C1 segment of cervical spinal cord (tissue), 14 donors: ENCODE measurements at regions not wholly inside any gene's neighbourhood (a gene's known extent, or its start where the extent isn't known, plus 50 kb on each side); places are given as distances from the start of the nearest gene placed in this dataset.
"Not testable (repeated sequence)": the region's sequence is repeated elsewhere in the genome, so short reads cannot be mapped to it uniquely, and the experiment has no call there.

Source experiments
- DNase-seq, 14 donors: peaks; one replicate each; lab custom pipeline; 2025; lab: John Stamatoyannopoulos, UW

DNA sequence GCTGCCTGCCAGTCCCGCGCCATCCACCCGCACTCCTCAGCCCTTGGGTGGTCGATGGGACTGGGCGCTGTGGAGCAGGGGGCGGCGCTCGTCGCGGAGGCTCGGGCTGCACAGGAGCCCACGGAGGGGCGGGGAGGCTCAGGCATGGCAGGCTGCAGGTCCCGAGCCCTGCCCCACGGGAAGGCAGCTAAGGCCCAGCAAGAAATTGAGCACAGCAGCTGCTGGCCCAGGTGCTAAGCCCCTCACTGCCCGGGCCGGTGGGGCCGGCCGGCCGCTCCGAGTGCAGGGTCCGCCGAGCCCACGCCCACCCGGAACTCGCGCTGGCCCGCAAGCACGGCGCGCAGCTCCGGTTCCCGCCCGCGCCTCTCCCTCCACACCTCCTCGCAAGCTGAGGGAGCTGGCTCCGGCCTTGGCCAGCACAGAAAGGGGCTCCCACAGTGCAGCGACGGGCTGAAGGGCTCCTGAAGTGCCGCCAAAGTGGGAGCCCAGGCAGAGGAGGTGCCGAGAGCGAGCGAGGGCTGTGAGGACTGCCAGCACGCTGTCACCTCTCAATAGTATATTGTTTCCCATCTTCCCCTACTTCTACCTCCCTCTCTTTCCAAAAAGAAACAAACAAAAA, 219.6 kb downstream of the BAMBI start:
- not testable (repeated sequence) for DNase-seq

DNA sequence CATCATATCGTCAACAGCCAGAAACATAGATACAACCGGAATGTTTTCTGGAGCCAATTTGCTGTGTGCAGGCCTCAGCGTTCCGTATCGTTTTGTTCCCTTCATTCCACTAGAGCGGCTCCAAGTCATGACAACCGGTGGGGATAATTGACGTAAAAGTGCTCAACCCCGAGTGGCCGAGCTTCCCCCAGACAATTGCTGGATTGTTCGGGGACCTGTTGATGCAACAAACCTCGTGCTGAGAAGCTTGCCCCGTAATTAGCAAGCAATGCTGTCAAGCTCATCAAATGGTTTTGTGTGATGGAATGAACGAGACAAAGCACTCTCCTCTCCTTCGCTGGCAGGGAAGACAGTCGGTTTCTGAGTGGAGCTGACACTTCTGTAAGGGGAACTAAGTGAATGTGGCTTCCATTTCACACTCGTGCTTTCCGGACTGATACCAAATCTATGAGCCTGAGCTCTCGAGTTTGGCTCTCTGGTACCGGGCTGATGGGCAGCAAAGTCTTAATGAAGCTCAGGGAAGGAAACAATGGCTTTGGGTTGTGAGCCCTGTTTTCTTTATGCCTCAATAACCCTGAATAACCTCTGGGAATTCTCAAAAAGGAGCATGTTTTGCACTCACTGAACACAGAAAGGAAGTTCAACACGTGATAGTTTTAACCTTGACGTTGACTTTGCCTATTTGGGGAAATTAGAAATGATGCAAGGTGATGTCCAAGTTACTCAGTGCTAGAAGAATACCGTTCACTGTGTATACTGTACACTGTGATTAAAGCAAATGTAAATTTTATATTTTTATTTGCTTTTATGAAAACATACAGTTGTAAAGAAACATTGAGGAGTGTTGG, 220.5 kb downstream of the BAMBI start:
- DNase-seq = peak in 11 of 14 donors; percentile 4 to 59 (median 26)

DNA sequence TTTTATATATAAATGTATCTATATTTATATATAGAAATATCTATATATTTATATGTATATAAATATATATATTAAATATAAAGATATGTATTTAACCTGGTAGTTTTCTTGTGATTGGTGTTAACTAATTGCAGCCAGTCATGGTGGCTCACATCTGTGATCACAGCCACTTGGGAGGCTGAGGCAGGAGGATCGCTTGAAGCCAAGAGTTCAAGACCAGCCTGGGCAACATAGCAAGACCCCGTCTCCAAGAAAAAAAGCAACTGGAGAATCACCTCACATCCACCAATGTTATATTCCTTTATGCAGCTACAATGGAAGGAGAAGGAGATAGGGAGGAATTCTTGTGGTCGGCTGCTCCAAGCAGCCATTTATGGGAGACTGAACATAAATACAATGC, 224.9 kb downstream of the BAMBI start:
- DNase-seq = no peak

DNA sequence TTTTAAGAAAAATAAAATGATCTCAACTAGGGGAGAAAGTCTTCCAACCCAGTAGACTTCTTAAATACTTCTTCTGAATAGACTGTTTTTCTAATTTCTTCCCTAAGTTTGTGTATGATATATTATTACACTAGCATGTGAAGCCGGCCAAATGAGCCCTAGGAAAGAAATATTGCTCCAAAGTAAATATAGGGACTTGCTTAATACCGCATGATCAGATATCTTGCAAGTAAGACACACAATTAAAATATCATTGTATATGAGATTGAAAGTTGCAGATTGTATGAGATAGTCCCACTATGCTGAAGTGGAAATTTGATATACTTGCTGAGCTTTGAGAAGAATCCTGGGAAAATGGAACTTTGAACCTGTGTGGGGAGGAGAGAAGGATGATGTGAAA, 225.7 kb downstream of the BAMBI start:
- no peak for DNase-seq

DNA sequence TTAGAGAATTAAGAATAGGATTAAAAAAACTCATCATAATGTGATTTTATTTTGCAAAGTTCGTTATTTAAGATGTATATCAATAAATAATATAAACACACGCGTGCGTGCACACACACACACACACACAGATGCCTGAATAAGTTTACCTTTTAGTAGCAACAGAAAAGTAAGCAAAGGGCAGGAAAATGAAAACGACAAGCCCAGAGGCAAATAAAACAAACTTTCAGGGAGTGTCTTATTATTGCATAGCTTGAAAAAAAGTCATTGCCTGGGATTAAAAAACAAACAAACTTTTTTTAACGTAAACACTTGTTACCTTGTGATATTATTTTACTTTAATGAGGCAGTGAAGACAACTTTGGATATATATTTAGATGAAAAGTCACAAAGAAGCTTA, 226.4 kb downstream of the BAMBI start:
- DNase-seq = no peak

DNA sequence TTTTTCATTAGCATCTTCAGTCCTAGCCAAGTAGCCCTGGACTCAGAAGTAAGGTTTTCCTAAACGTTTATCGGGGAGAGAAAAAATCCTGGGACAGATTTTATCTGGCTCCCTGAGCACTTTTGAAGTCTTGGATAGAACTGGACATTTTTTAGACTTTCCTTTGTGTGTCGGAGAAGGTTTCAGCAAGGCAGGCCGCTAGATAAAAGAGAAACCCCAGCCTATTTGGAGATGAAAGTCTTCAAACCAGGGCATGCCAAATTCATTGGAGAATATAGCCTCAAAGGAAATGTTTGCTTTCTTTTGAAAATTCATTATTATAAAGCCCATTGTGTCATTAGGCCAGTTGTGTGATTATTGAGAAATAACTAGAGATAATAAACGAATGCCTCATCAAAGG, 228.1 kb downstream of the BAMBI start:
- DNase-seq = no peak

DNA sequence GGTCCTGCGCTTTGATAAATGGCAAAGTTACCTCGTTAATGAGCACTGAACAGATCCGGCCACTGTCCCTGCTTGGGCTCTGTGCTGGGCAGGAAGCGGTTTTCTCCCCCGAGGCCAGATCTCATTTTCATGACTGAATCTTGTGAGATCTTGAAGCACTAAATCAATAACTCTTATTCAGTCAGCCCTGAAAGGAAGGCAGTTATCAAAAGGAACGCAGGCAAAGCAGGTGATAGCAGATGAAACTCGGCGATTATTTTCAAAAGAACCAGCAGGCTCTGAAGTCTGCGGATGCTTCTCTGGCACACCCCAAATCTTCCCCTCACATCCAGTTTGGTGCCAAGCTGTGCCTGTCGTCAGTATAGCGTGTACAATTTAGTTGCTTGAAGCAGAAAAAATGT, 228.7 kb downstream of the BAMBI start:
- DNase-seq = no peak

DNA sequence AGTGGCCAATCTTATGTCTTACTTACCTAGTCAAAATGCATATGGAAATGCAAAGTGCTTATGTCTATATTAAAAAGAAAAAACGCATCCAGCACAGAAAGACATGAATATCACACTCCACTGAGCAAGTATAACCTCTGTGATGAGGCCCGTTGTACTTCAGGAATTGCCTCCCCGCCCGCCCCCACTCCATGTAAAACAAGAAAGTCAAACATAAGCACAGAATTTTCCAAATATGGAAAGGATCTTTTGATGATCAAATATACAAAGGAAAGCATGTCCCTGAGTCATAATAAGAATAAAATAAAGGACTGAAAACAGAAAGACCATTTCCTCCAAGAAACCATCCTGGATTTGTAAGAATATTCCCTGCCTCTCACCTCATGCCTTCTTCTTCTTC, 229.1 kb downstream of the BAMBI start:
- no peak for DNase-seq

DNA sequence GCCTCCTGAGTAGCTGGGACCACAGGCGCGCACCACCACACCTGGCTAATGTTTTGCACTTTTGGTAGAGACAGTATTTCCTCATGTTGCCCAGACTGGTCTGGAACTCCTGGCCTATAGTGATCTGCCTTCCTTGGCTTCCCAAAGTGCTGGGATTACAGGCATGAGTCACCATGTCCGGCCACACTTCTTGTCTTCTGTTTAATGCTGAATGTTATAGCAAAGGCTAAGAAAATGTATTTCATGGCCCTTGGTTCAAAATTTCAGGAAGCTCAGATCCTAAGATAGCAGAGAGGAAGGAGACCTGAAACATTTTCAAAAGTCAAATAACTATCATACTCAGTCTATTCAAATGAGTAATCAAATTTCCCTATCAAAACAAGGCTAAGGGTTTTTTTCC, 229.6 kb downstream of the BAMBI start:
- DNase-seq = no peak

DNA sequence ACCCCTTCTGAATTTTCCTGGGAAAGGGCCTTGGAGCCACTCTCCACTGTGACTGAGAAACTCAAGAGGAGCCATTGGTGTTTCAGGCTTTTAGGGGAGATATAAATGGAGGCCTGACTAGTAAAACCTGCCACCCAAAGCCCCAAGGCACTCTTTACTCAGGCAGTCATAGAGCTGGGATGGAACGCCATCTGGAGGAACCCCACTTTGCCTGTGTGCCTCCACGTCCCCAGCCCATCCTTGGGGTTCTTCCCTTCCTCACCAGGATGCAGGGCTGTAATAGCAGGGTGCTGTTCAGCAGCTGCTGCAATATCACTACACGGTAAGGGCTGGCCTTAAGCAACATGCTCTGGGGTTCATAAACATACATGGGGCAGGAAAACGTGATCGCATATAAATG, 232.6 kb downstream of the BAMBI start:
- DNase-seq = no peak

DNA sequence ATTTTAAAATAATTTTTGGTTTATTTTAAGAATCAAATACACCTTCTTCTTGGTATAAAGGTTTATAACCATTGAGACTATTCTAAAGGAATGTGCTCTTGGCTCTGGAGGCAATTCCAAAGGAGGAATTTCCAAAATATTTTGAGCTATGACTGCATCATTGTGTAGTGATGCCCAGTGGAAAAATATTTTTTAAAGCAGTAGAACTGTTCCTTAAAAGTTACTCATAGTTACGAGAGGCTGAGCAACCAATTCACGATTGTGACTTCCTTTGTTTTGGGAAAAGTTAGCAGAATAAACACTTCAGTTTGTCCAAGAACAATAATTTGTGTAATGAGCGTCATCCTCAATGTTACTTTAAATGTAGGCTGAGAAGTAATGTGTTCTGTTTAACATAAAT, 233.6 kb downstream of the BAMBI start:
- no peak for DNase-seq

DNA sequence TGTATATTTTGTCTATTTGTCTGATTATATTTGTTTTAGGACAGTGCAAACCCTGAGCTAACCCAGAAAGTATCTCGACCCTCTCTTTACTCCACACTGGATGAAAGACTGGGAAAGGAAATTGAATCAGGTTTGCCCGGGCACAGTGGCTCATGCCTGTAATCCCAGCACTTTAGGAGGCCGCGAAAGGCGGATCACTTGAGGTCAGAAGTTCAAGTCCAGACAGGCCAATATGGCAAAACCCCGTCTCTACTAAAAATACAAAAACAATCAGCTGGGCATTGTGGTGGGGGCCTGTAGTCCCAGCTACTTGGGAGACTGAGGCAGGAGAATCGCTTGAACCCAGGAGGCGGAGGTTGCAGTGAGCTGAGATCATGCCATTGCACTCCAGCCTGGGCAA, 234.2 kb downstream of the BAMBI start:
- DNase-seq = not testable (repeated sequence)

DNA sequence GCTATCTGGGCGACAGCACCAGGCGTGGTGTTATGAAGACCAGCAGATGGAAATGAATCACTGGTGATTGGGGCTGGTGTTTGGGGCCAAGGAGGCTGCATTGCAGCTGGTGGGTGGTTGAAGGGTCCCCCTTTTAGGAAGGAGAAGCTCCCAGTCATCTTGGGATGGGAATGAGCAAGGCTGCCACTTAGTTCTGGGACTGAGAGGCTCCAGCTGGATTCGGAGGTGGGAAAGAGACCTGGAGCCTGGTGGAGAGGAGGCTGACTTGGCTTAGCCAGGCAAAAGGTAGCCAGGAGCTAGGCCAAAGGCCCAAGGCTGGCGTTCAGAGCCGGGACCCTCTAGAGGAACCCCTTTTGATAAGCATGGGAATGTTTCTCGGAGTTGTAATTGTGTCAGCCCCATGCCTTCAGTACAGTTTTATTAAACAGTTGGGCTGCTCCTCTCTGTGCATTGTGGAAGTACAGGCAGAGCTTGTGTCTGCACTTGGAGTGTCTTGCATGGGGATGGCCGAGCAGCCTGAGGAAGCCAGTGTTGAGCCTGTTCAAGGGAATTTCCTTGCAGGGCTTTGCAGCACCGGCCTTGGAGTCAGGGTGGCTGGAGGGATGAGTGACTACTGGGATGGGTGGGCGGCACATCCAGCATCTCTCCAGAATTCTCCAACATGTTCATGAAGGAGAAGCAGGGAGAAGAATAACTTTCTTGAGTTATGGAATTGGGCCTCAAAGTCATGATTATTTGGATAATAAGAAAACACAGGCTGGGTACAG, 234.9 kb downstream of the BAMBI start:
- no peak for DNase-seq

DNA sequence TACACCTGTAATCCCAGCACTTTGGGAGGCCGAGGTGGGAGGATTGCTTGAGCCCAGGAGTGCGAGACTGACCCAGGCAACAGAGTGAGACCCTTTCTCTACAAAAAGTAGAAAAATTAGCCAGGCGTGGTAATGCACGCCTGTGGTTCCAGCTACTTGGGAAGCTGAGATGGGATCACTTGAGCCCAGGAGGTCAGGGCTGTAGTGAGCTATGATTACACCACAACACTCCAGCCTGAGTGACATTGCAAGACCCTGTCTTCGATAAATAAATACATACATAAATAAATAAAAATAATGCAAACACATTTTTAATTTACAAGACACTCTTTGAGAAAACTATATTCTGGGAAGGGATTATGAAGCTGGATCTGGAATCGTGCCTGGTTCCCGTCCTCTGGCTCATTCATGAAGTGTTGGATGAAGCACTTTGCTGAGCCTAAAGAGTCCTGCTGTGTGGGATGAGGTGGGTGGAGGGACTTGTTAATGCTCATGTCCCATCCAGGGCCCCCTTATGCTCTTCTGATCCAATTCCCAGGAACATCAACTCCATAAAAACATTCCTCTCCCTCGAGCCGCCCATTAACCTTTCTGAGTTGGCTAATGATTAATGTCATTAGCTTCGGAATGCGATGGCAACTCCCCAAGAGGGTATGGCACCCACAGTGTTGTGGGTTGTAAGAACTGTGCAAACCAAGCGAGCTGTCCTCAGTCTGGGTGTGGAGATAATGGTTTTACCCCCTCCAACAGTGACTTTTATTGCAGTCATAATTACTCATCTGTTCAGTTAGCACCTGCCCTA, 236.3 kb downstream of the BAMBI start:
- no peak for DNase-seq

DNA sequence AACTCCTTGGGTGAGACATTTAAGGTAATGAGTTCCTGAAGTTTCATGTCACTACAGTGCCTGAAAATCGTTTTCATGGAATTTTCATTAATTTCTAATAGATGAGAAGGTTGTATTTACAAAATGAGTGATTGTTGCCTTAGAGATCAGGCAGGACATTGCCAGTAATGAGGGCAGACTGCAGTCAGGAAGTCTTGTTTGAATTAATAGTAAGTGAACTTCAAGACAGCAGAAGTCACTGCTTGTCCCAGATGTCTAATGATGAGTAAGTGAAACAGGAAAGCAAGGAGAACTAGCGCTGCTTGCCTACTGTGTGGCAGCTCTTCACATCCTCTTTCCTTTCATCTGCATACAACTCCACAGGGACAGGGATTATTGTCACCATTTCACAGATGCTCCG, 237.4 kb downstream of the BAMBI start:
- DNase-seq = no peak

DNA sequence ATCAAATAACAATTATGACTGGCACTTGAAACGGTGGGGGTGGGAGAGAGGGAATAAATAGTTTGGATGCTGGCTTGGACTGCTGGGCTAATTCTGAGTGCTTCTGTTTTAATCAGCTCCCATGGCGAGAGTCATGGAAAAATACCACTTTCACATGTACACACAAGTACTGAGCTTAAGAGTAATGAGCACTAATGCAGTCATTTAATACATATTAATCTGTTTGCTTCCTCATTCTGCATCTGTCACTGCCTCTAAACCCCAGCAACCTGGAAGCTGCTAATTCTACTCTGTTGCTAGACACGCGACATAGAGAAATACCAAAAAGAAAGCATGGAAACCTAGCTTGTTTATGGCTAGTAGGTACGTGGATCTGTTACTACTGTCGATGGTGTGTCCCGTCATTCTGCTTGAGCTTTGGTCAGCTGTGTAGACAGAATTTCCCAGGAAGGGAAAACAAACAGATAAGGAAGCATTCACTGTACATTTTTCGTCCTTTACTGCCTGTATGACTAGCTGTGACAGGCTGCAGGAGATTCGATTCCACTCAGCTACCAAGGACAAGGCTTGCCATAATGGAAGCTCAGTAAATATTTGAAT, 238.8 kb downstream of the BAMBI start:
- DNase-seq = no peak

DNA sequence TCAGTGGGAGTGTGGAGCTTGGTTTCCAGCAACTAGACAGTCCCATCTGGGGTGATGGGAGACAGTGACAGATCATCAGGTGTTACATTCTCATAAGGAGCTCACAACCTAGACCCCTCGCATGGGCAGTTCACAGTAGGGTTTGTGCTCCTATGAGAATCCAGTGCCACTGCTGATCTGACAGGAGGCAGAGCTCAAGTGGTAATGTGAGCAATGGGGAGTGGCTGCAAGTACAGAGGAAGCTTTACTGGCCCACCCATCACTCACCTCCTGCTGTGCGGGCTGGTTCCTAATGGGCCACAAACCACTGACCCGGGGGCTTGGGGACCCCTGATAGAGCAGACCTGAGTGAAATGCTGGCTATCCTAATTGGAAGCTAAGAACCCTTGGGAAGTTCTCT, 242.8 kb downstream of the BAMBI start:
- DNase-seq = no peak

DNA sequence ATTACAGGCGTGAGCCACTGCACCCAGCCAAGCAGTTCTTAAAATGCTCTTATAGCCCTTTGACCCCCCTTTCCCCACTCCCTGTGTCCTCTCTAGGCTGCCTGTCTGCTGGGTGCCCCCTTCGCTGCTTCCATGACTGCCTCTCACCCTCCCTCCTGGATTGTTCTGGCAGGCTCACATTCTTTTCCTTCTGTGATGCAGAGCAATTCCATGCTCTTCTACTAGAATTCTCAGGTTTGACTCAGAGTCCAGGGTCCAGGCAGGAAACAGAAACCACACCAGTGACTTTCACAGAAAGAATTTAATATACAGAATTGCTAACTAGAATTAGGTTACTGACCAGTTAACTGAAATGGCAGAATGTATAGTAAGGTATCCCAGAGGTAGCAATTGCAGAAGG, 244.8 kb downstream of the BAMBI start:
- no peak for DNase-seq

DNA sequence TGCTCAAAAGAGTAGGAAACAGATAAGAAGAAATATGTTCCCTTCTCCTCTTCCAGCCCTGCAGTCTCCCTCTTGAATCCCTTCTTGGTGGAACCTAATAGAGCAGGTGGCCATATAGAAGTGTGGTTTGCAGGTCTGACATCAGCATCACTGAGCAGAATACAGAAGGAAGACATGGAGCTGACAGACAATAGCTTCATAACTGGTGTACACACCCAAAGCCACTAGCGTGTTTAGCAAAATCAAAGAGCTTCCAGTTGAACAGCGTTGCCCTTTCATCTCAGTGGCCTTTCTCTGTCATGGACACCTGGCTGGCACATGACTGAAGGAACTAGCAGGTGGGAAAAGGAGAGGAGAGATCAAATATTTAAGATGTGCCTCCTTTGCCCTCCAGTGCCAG, 245.5 kb downstream of the BAMBI start:
- no peak for DNase-seq

DNA sequence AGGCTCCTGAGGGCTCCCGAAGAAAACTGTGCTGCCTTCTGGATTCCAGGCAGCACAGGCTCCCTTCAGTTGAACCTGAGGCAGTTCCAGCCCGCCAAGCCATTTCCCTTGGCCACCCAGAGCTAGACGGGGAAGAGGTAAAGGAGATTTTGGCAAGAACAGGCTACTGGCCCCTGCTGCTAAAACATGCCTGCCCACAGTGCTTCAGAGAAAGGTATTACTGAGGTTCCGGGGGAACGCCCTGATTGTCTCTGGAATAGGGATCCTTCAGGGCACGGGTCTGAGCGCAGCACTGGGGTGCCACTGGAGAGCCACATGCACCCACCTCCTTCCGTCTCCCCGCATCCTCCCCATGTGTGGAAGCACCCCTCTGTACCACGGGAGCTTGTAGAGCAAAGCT, 247.4 kb downstream of the BAMBI start:
- no peak for DNase-seq

DNA sequence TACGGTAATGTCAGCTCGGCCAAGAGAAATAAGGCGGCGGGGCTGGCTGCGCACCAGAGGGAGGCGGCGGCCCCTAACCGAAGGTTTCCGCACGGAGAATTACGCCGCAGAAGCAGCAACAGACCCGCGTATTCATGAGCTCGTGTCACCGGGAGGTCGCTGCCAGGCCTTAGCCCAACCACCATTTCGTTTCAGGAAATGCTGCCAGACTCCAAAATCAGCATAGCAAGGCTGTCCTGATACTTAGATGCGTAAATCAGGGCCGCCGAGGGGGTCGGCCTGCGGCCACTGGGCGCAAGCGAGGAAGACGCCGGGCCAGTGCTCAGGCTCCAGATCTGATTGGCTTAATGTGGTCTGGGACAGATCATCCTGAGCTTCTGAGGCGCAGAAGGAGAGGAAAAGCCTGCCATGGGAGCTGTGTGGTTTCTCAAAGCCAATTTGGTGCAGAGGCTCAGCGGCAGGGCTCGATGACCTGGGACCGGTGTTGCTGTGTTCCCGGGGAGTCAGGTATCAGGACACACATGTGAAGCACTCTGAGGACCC, 247.9 kb downstream of the BAMBI start:
- no peak for DNase-seq
